Activated CD4-positive, alpha-beta T cell treated with anti-CD3 and anti-CD28 coated beads, Interleukin-2, Interleukin-4, amounts not matched to agents 100 ng/mL and 50 ng/mL, durations not matched to agents 16 hours and 8 hours (primary cell): ENCODE measurements at regions not wholly inside any gene's neighbourhood (a gene's known extent, or its start where the extent isn't known, plus 50 kb on each side); places are given as distances from the start of the nearest gene placed in this dataset.
"Not testable (repeated sequence)": the region's sequence is repeated elsewhere in the genome, so short reads cannot be mapped to it uniquely, and the experiment has no call there.

Source experiments
- DNase-seq: peaks from one replicate; pipeline ENCODE4 v3.0.0-alpha.2; 2020; ENCODE audit warnings: low spot score

DNA sequence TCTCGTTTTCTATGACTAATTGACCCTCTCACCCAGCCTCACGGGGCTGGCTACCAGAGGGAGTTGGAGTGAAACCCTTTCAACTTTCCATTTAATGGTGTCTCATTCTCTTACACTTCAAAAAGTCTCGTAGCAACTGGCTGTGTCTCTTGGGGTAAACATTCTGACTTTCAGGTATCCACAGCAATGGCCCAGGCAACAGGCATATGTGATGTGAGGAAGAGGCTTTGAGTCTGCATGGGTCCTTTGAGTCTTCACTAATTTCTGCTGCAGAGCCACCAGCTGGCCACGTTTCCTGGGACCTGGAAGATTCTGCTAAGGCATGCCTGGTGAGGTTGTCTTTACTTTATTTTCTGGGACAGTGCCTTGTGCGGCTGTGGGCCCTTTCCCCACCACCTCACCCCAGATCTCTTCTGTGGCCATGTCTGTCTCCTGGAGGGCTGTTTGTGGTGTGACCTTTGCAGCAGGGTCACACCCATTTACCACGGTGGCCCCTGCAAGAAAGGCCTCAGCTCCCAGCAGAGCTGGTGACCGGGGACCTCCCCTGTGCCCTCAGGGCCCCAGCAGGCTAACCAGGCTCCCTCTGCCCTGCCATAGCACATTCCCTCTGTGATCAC, 112.5 kb upstream of the FRG1 start:
- no peak for DNase-seq

DNA sequence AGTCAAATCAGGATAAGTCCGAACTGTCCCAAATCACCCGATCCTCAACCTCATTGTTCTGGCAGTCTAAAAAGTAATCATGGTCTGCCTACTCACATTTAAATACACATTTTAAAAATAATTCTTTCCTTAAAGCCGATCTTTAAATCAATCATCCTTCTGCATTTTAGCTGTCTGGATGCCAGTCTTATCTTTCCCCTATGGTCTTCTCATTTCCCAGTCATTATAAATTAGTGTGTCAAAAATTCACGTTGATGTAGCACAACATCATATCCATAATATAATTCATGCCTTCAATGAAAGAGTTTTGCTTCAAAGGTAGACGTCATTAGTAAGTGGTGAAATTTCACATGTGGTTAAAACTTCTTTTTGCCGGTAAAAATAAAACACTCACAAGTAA, 108.1 kb upstream of the FRG1 start:
- DNase-seq, result no peak

DNA sequence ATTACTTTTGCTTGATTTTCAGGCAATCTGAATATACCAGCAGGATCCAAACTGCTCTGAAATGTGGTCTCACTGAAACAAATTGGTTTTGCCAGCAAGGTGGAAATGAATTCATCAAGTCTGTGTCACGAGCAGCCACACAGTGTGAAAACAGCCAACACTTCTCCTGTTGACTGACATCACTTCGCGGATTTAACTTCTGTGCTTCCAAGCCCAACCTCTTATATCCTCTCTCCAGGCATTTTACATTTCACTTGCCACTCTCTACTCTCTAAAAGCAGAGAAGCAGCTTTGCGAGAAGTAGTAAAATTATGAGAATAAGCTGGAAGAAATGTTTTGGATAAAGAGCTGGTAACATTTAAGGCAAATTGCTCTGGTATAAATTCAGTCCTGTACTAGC, 106.1 kb upstream of the FRG1 start:
- no peak for DNase-seq

DNA sequence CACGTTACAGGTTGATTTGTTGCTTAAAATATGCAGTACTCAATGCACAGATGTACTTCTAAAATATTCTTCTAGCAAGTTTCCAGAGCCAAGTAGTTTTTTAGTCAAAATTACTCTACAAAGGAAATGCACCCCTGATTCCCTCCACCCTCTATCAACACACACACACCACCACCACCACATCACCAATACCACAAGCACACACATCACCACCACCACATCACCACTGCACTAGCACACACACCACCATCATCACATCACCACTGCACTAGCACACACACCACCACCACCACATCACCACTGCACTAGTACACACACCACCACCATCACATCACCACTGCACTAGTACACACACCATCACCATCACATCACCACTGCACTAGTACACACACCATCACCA, 105.2 kb upstream of the FRG1 start:
- DNase-seq, result no peak

GRCh38 chr4:189837471-189837870, 103.2 kb upstream of the FRG1 start:
- DNase-seq, result no peak

- no peak for DNase-seq
Observed at GRCh38 chr4:189838821-189839497, 101.7 kb upstream of the FRG1 start.

DNA sequence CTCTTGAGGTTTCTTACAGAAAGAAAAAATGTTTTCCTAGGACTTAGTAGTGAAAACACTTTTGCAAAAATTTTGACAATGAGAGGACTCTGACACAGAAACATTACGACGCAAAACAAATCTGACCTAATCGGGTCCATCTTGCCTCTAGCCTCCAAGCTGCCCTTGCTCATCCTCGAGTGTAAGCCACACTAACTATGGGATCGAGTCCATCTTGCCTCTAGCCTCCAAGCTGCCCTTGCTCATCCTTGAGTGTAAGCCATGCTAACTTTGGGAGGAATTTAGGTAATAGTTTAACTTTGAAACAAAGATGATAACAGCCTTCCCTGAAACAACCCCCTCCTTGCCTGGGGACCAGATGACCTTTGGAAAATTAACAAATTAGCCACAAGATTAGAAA, 100.3 kb upstream of the FRG1 start:
- no peak for DNase-seq

DNA sequence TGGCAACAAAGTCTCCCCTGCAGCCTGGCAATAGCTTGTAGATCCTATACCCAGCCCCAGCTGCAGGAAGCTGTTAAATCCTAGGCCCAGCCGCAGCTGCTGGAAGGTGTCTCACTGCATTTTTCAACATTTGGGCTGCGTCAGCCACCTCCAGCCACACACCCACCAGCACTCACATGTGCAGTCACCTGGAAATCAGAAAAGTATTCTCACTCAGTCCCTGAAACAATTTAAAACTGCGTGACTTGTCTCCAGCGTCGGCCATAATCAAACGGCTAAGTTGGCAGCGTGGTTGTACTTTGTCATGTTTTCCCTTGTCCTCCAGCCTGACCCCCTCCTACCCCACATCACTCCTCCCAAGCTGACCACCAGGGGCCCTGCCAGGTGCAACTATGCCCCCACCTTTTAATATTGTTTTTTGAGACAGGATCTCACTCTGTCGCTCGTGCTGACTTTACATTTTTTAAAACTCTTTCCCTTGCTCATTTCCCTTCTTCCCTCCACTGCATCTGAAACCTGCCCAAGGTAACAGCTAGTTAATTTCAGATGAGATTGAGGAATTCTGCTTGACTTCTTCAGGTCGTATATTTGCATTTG, 97.2 kb upstream of the FRG1 start:
- no peak for DNase-seq

DNA sequence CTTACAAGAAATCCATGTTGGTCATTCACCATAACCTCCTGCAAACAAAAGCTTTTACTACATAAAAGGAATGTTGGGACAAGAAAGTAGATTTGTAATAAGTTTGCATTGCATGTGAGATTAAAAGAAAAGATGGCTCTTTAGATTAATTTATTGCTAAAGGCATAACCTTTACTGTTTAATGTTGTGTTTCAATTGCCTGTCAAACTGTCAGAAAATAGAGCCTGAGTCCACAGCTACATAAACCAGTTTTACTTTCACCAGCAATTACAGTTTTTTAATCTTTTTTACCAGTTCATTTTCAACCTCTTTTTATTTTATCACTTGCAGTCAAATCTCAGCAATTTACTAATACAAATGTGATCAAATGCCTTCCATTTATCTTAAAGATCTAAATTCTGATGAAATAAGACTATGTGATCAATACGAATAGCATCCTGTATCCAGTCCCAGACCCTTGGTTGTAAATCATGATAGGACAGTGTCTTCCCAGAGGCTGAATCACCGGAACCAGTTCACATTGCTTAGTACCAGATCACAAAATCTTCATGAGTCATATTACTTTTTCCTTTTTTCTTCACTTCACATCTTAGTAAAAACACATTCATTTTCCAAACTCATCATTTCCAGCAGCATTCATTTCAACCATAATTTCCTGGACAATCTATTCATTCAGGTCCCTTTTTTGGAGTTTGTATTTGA, 95.4 kb upstream of the FRG1 start:
- DNase-seq, result no peak

DNA sequence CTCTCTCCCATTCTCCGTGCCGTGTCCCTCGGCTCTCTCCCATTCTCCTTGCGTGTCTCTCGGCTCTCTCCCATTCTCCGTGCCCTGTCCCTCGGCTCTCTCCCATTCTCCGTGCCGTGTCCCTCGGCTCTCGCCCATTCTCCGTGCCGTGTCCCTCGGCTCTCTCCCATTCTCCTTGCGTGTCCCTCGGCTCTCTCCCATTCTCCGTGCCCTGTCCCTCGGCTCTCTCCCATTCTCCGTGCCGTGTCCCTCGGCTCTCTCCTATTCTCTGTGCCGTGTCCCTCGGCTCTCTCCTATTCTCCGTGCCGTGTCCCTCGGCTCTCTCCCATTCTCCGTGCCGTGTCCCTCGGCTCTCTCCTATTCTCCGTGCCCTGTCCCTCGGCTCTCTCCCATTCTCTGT, 94.6 kb upstream of the FRG1 start:
- not testable (repeated sequence) for DNase-seq

DNA sequence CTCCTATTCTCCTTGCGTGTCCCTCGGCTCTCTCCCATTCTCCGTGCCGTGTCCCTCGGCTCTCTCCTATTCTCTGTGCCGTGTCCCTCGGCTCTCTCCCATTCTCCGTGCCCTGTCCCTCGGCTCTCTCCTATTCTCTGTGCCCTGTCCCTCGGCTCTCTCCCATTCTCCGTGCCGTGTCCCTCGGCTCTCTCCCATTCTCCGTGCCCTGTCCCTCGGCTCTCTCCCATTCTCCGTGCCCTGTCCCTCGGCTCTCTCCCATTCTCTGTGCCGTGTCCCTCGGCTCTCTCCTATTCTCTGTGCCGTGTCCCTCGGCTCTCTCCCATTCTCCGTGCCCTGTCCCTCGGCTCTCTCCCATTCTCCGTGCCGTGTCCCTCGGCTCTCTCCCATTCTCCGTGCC, 94.1 kb upstream of the FRG1 start:
- DNase-seq, result not testable (repeated sequence)

DNA sequence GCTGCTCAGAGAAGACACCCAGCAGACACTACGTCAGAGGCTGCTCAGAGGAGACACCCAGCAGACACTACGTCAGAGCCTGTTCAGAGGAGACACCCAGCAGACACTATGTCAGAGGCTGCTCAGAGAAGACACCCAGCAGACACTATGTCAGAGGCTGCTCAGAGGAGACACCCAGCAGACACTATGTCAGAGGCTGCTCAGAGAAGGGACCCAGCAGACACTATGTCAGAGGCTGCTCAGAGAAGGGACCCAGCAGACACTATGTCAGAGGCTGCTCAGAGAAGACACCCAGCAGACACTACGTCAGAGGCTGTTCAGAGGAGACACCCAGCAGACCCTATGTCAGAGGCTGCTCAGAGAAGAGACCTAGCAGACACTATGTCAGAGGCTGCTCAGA, 92.0 kb upstream of the FRG1 start:
- not testable (repeated sequence) for DNase-seq

GRCh38 chr4:189850239-189850856, 90.3 kb upstream of the FRG1 start:
- DNase-seq, result no peak

DNA sequence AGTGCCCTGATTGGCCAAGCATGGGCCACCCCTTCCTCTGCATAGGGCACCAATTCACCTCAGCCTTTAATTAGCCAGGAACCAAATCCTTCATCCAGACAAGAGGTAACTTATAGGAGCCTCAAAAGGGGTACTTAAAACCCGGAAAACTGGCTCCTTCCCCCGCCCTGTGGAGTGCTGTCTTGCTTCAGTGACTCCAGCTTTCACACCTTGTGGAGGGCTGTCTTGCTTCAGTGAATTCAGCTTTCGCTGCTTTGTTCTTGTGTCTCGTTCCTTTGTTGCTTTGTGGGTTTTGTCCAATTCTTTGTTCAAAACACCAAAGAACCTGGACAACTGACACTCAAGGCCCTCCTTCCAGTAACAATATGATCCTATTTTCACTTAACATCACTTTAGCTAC, 82.2 kb upstream of the FRG1 start:
- no peak for DNase-seq

DNA sequence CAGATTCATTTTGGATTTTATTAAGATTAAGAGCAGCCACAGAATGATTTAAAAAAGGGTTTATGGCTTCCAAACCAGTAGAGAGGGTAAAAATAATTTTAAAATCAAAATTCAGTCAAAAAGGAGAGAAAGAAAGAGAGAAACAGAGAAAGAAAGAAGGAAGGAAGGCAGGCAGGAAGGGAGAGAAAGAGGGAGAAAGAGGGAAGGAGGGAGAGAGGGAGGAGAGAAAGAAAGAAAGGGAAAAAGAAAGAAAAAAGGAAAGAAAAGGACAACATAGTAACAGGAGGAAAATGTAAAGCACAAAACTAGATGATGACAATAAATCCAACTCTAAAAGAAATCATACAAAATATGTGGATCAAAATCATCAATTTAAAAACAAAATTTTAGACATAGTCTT, 79.6 kb upstream of the FRG1 start:
- DNase-seq, result no peak

DNA sequence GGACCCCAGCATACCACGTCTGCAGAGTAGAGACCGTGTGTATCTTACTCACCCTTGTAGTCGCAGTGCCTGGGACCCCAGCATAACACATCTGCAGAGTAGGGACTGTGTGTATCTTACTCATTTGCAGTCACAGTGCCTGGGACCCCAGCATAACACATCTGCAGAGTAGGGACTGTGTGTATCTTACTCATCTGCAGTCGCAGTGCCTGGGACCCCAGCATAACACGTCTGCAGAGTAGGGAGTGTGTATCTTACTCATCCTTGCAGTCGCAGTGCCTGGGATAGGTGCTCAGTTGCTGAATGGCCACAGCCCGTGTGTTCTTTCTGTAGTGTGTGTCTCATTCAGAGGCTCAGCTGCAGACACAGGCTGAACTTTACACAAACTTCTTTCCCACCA, 71.4 kb upstream of the FRG1 start:
- DNase-seq, result no peak

DNA sequence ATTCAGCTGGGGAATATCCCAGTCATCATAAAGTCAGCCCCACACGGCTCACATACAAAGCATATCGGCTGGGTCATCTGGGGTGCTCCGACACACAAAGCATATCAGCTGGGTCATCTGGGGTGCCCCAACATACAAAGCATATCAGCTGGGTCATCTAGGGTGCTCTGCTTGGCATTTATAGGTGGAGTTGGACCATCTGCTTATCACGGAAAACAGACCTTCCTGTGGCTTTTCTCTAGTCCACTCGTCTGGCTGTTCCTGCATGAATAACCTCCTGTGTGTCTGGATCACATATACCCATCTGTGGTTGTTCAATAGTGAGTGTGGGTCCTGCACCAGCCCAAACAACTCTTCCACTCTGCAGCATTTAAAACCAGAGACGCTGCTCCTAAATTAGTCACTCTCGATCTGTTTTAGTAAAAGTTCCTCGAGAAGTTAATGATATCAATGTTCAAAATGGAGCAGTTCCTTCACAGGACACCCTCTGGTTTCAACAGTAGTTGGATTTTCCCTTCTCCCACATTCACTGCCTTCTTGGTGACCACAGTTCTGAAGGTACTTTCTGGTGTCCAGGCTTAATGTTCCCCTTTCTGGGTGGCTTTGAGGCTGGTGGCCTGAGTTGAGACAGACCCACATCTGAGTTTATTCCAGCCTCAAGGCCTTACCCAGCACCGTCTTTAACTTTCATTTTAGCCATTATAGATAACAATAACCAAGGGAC, 70.0 kb upstream of the FRG1 start:
- no peak for DNase-seq

DNA sequence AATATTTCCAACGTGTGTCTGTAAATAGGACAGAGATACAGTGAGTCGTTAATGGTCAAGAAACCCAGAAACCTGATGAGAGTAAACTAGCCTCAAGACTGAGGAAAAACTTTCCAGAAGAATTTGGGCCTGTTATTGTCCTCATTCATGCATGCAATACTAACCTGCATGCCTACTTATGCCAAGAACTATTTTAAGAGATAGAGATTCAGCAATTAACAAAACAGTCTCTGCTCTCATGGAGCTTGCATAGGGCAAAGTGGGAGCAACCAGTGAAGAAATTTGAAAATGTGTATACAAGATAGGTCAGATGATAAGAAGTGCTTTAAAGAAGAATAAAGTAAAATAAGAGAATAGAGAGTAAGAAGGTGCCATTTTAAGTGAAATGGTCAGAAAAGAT, 66.1 kb upstream of the FRG1 start:
- no peak for DNase-seq

DNA sequence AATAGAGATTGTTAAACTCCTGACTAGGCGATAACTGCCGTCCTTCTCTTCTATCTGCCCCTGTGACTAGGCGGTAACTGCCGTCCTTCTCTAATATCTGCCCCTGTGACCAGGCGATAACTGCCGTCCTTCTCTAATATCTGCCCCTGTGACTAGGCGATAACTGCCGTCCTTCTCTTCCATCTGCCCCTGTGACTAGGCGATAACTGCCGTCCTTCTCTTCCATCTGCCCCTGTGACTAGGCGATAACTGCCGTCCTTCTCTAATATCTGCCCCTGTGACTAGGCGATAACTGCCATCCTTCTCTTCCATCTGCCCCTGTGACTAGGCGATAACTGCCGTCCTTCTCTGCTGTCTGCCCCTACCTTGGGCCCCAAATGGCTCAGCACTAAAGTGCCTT, 59.5 kb upstream of the FRG1 start:
- not testable (repeated sequence) for DNase-seq

DNA sequence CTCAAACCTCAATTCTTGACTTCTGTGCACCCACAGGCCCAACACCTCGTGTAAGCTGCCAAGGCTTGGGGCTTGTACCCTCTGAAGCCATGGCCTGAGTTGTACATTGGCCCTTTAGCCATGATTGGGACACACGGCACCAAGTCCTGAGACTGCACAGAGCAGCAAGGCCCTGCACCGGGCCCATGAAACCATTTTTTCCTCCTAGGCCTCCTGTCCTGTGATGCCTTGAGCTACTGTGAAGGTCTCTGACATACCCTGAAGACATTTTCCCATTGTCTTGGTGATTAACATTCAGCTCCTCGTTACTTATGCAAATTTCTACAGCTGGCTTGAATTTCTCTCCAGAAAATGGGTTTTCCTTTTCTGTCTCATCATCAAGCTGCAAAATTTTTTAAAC, 52.3 kb upstream of the FRG1 start:
- not testable (repeated sequence) for DNase-seq
